WTC11 (cell line): ENCODE measurements at regions not wholly inside any gene's neighbourhood (a gene's known extent, or its start where the extent isn't known, plus 50 kb on each side); places are given as distances from the start of the nearest gene placed in this dataset.

Source experiments
- ATAC-seq: fragments of 200-7000 bp; cut with Tn5 transposase; 2 replicates; pipeline ENCODE4 v1.10.0; 2021; ENCODE audit warnings: mild to moderate bottlenecking, moderate library complexity
- CTCF ChIA-PET: fragments of 300-600 bp; sonication (Branson Sonifier 250); formaldehyde crosslinking; loops from one replicate; lab custom pipeline; 2021; ENCODE audit warnings: antibody characterized with exemption; lab: Charles Lee
- POLR2A ChIA-PET: fragments of 350-600 bp; sonication (Branson Sonifier 250); formaldehyde crosslinking; loops from one replicate; lab custom pipeline; 2021; ENCODE audit warnings: antibody characterized with exemption; lab: Charles Lee
- DNase-seq: peaks from one replicate; pipeline ENCODE4 v3.0.0; 2021; ENCODE audit warnings: low spot score
- H3K27ac Mint-ChIP-seq: 2 replicates; pipeline ENCODE4 v1.8.0; 2021; ENCODE audit warnings: mixed read lengths
- H3K27me3 Mint-ChIP-seq: 2 replicates; pipeline ENCODE4 v1.8.0; 2021; ENCODE audit warnings: low read depth, mild to moderate bottlenecking, moderate library complexity, mixed read lengths
- H3K36me3 Mint-ChIP-seq: 2 replicates; pipeline ENCODE4 v1.8.0; 2021; ENCODE audit warnings: mixed read lengths
- H3K4me1 Mint-ChIP-seq: 2 replicates; pipeline ENCODE4 v1.8.0; 2022; ENCODE audit warnings: mixed read lengths
- H3K4me3 Mint-ChIP-seq: 2 replicates; pipeline ENCODE4 v1.8.0; 2021; ENCODE audit warnings: mild to moderate bottlenecking, moderate library complexity, mixed read lengths
- H3K9me3 Mint-ChIP-seq: 2 replicates; pipeline ENCODE4 v1.8.0; 2021; ENCODE audit warnings: mixed read lengths
- ARID4B ChIP-seq: sonication (generic); formaldehyde crosslinking; IDR thresholded peaks from 2 replicates; pipeline ENCODE4 v1.8.0; 2023; ENCODE audit warnings: missing genetic modification reagents, mild to moderate bottlenecking, borderline replicate concordance
- CREB1 ChIP-seq: sonication (generic); formaldehyde crosslinking; IDR thresholded peaks from 2 replicates; pipeline ENCODE4 v1.8.0; 2023; ENCODE audit warnings: mild to moderate bottlenecking, missing genetic modification reagents
- E2F1 ChIP-seq: sonication (generic); formaldehyde crosslinking; IDR thresholded peaks from 2 replicates; pipeline ENCODE4 v1.8.0; 2022; ENCODE audit warnings: mild to moderate bottlenecking, missing genetic modification reagents
- E2F4 ChIP-seq: sonication (generic); formaldehyde crosslinking; IDR thresholded peaks from 2 replicates; pipeline ENCODE4 v1.8.1; 2022; ENCODE audit warnings: low read depth, mild to moderate bottlenecking, moderate library complexity, missing genetic modification reagents, borderline replicate concordance
- ELF4 ChIP-seq: sonication (generic); formaldehyde crosslinking; IDR thresholded peaks from 2 replicates; pipeline ENCODE4 v1.8.1; 2022; ENCODE audit warnings: low read depth, mild to moderate bottlenecking, moderate library complexity, missing genetic modification reagents
- EMX1 ChIP-seq: fragments of 250-450 bp; sonication (Bioruptor Pico); IDR thresholded peaks from 2 replicates; pipeline ENCODE4 v1.8.0; 2021; ENCODE audit warnings: mild to moderate bottlenecking
- ETV6 ChIP-seq: sonication (generic); formaldehyde crosslinking; IDR thresholded peaks from 2 replicates; pipeline ENCODE4 v1.8.1; 2022; ENCODE audit warnings: mild to moderate bottlenecking, missing genetic modification reagents
- FOXP1 ChIP-seq: sonication (generic); formaldehyde crosslinking; IDR thresholded peaks from 2 replicates; pipeline ENCODE4 v1.8.0; 2022; ENCODE audit warnings: missing genetic modification reagents, mild to moderate bottlenecking, moderate library complexity, borderline replicate concordance
- GRHL2 ChIP-seq: fragments of 250-450 bp; sonication (Bioruptor Pico); IDR thresholded peaks from 2 replicates; pipeline ENCODE4 v1.8.0; 2022; ENCODE audit warnings: mild to moderate bottlenecking, moderate library complexity; ENCODE audit not compliant: insufficient replicate concordance, severe bottlenecking
- IRF1 ChIP-seq: sonication (generic); formaldehyde crosslinking; IDR thresholded peaks from 2 replicates; pipeline ENCODE4 v1.8.0; 2023; ENCODE audit warnings: missing genetic modification reagents
- MXD4 ChIP-seq: fragments of 250-450 bp; sonication (Bioruptor Pico); IDR thresholded peaks from 2 replicates; pipeline ENCODE4 v1.8.0; 2021; ENCODE audit warnings: mild to moderate bottlenecking, moderate library complexity, borderline replicate concordance
- MYBL2 ChIP-seq: sonication (generic); formaldehyde crosslinking; IDR thresholded peaks from 2 replicates; pipeline ENCODE4 v1.8.1; 2023; ENCODE audit warnings: mild to moderate bottlenecking, moderate library complexity, missing genetic modification reagents
- NFATC4 ChIP-seq: fragments of 250-450 bp; sonication (Bioruptor Pico); IDR thresholded peaks from 2 replicates; pipeline ENCODE4 v1.9.0; 2021; ENCODE audit warnings: mild to moderate bottlenecking
- NR2C2 ChIP-seq: sonication (generic); formaldehyde crosslinking; IDR thresholded peaks from 2 replicates; pipeline ENCODE4 v1.8.0; 2022; ENCODE audit warnings: mild to moderate bottlenecking, missing genetic modification reagents
- OVOL2 ChIP-seq: fragments of 250-450 bp; sonication (Bioruptor Pico); IDR thresholded peaks from 2 replicates; pipeline ENCODE4 v1.9.0; 2021; ENCODE audit warnings: mild to moderate bottlenecking, borderline replicate concordance
- SMAD3 ChIP-seq: sonication (generic); formaldehyde crosslinking; IDR thresholded peaks from 2 replicates; pipeline ENCODE4 v1.8.0; 2022; ENCODE audit warnings: missing genetic modification reagents, mild to moderate bottlenecking, borderline replicate concordance
- SMAD4 ChIP-seq: sonication (generic); formaldehyde crosslinking; IDR thresholded peaks from 2 replicates; pipeline ENCODE4 v1.8.0; 2022; ENCODE audit warnings: mild to moderate bottlenecking, missing genetic modification reagents
- TCF7 ChIP-seq: sonication (generic); formaldehyde crosslinking; IDR thresholded peaks from 2 replicates; pipeline ENCODE4 v1.8.0; 2022; ENCODE audit warnings: mild to moderate bottlenecking, low read depth, missing genetic modification reagents, moderate library complexity
- TEAD1 ChIP-seq: sonication (generic); formaldehyde crosslinking; IDR thresholded peaks from 2 replicates; pipeline ENCODE4 v1.8.0; 2022; ENCODE audit warnings: mild to moderate bottlenecking, missing genetic modification reagents
- ZBTB43 ChIP-seq: sonication (generic); formaldehyde crosslinking; IDR thresholded peaks from 2 replicates; pipeline ENCODE4 v1.8.1; 2023; ENCODE audit warnings: mild to moderate bottlenecking, missing genetic modification reagents
- ZNF121 ChIP-seq: sonication (generic); formaldehyde crosslinking; IDR thresholded peaks from 2 replicates; pipeline ENCODE4 v1.8.0; 2023; ENCODE audit warnings: missing genetic modification reagents
- ZNF138 ChIP-seq: sonication (generic); formaldehyde crosslinking; conservative IDR thresholded peaks from 2 replicates; pipeline ENCODE4 v1.8.1; 2022; ENCODE audit warnings: mild to moderate bottlenecking, moderate library complexity, missing genetic modification reagents
- ZNF232 ChIP-seq: sonication (generic); formaldehyde crosslinking; IDR thresholded peaks from 2 replicates; pipeline ENCODE4 v1.8.0; 2022; ENCODE audit warnings: mild to moderate bottlenecking, missing genetic modification reagents
- ZNF423 ChIP-seq: fragments of 250-450 bp; sonication (Bioruptor Pico); IDR thresholded peaks from 2 replicates; pipeline ENCODE4 v2.1.2; 2022; ENCODE audit warnings: mild to moderate bottlenecking, moderate library complexity
- ZNF532 ChIP-seq: fragments of 250-450 bp; sonication (Bioruptor Pico); IDR thresholded peaks from 2 replicates; pipeline ENCODE4 v1.9.0; 2021; ENCODE audit warnings: mild to moderate bottlenecking, borderline replicate concordance

DNA sequence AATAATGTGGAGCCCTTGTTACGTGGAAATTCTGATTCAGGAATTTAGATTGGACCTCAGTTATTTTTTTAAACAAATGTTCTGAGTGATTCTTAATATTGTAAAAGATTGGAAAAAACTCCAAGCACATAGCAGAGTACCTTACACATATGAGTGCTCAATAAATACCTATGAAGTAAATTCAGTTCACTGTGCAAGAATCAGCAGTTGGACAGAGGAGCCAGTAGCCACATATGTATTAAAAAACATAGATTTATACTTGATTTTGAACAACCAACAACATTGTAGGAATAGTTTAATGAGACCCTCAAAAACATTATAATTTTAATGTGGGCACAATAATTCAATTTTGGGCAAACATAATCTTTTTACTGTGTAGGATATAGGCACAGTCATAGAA is 109.3 kb upstream of the B3GAT2 start:
- no peak overlapping the region for H3K27ac Mint-ChIP-seq
- POLR2A ChIA-PET: no interaction called here
- no peaks in the 10 kb centered on the region for H3K4me1 Mint-ChIP-seq
- no peaks in the 10 kb centered on the region for H3K36me3 Mint-ChIP-seq
- DNase-seq: no peak
- no peak overlapping the region for H3K4me3 Mint-ChIP-seq
- no peaks in the 10 kb centered on the region for H3K27me3 Mint-ChIP-seq
- H3K9me3 Mint-ChIP-seq: 0 out of 2 replicates have a peak, but pooled peaks cover 3% of the 10 kb centered on the region
- ATAC-seq: no peak
- TF ChIP-seq ETV6 (CRISPR knock-in tag): no peak
- no peak for TF ChIP-seq MXD4 (CRISPR knock-in tag)
- TF ChIP-seq ZBTB43 (CRISPR knock-in tag): no peak
- TF ChIP-seq FOXP1: no peak
- no peak for TF ChIP-seq GRHL2 (CRISPR knock-in tag)
- TF ChIP-seq ELF4: no peak
- TF ChIP-seq SMAD3 (CRISPR knock-in tag): no peak
- TF ChIP-seq NFATC4 (CRISPR knock-in tag): no peak
- TF ChIP-seq E2F4 (CRISPR knock-in tag): no peak
- TF ChIP-seq IRF1: no peak
- TF ChIP-seq MYBL2 (CRISPR knock-in tag): no peak
- no peak for TF ChIP-seq ZNF138 (CRISPR knock-in tag)
- no peak for TF ChIP-seq ZNF232 (CRISPR knock-in tag)
- TF ChIP-seq ARID4B (CRISPR knock-in tag): no peak
- TF ChIP-seq TCF7 (CRISPR knock-in tag): no peak
- no peak for TF ChIP-seq NR2C2 (CRISPR knock-in tag)
- no peak for TF ChIP-seq OVOL2
- TF ChIP-seq TEAD1: no peak
- TF ChIP-seq CREB1 (CRISPR knock-in tag): no peak
- TF ChIP-seq SMAD4 (CRISPR knock-in tag): no peak
- CTCF ChIA-PET: no interaction called here

DNA sequence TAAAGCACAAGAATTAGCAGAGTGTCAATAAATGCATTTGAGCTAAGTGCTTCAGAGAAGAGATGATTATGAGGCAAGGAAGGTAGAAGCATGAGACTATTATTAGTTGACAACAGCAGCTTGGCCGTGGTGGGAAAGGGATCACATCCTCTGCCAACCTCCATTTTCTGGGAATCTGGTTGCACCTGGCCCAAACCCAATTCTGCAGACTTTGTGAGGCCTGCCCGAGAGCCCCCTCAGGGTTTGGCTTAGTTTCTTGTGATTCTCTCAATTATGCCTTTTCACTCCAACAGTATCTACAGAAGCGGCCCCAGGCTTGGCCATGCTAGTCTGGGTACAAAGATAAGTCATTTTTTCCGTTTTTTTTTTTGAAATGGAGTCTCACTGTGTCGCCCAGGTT is 111.0 kb upstream of the B3GAT2 start:
- Mint-ChIP-seq H3K4me3 (no peak overlapping the region), H3K36me3 (no peaks in the 10 kb centered on the region), H3K9me3 (0 out of 2 replicates have a peak, but pooled peaks cover 3% of the 10 kb centered on the region), H3K4me1 (no peaks in the 10 kb centered on the region), H3K27ac (no peak overlapping the region), H3K27me3 (no peaks in the 10 kb centered on the region)
- ATAC-seq (no peak), DNase-seq (no peak)
- ChIA-PET CTCF (no interaction called here), POLR2A (no interaction called here)
- TF ChIP-seq GRHL2 (CRISPR knock-in tag) (no peak), ZNF121 (CRISPR knock-in tag) (no peak), E2F1 (no peak), ZNF423 (no peak), EMX1 (CRISPR knock-in tag) (no peak), NFATC4 (CRISPR knock-in tag) (no peak), ZNF532 (no peak)
